RWPE1 (cell line): ENCODE measurements at regions not wholly inside any gene's neighbourhood (a gene's known extent, or its start where the extent isn't known, plus 50 kb on each side); places are given as distances from the start of the nearest gene placed in this dataset.

Source experiments
- CTCF ChIA-PET: fragments of 350-600 bp; sonication (Branson Sonifier 250); formaldehyde crosslinking; extraction: SDS; loops from one replicate; lab custom pipeline; 2021; lab: Yijun Ruan, JAX
- POLR2A ChIA-PET: fragments of 400-600 bp; formaldehyde crosslinking; extraction: SDS; loops from one replicate; lab custom pipeline; 2020; ENCODE audit warnings: antibody characterized with exemption; ENCODE audit not compliant: low non-redundant PET; lab: Yijun Ruan, JAX
- DNase-seq: peaks from one replicate; pipeline ENCODE4 v3.0.0; 2012; ENCODE audit warnings: low spot score
- H3K27ac ChIP-seq: fragments of 450-650 bp; 2 replicates; pipeline ENCODE4 v1.5.1; 2017
- TF ChIP-seq, protein P1 (sequence below): fragments of 450-650 bp; conservative IDR thresholded peaks from 2 replicates; pipeline ENCODE4 v1.5.1; 2017; ENCODE audit warnings: low read depth, mild to moderate bottlenecking

DNA sequence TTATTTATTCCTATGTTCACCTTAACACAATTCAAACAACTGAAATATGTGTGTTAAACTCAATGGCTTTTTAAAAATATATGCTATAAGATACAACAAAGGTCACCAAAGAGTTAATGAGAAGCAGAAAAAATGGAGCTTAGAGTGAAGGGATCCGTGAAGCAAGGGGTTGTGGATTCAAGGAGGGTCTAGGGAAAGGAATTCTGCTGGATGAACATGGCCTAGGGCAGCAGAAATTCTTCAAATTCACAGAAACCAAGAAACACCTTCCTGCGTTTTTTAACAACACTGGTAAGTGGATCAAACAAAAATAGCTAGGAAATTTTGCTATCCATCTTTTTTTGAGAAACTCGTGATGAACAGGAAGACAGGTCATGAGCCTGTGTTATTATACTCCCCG, 59.3 kb upstream of the PLSCR5 start:
- H3K27ac ChIP-seq, result no peak overlapping the region
- ChIA-PET POLR2A (no interaction called here), CTCF (interaction anchor here (0.6 kb wide), 2 partner anchors 15 to 599 kb away, joined by 3 read pairs; no protein-coding TSS in a partner anchor)
- TF ChIP-seq, protein P1, sequence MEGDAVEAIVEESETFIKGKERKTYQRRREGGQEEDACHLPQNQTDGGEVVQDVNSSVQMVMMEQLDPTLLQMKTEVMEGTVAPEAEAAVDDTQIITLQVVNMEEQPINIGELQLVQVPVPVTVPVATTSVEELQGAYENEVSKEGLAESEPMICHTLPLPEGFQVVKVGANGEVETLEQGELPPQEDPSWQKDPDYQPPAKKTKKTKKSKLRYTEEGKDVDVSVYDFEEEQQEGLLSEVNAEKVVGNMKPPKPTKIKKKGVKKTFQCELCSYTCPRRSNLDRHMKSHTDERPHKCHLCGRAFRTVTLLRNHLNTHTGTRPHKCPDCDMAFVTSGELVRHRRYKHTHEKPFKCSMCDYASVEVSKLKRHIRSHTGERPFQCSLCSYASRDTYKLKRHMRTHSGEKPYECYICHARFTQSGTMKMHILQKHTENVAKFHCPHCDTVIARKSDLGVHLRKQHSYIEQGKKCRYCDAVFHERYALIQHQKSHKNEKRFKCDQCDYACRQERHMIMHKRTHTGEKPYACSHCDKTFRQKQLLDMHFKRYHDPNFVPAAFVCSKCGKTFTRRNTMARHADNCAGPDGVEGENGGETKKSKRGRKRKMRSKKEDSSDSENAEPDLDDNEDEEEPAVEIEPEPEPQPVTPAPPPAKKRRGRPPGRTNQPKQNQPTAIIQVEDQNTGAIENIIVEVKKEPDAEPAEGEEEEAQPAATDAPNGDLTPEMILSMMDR, result no peak
- DNase-seq, result no peak

DNA sequence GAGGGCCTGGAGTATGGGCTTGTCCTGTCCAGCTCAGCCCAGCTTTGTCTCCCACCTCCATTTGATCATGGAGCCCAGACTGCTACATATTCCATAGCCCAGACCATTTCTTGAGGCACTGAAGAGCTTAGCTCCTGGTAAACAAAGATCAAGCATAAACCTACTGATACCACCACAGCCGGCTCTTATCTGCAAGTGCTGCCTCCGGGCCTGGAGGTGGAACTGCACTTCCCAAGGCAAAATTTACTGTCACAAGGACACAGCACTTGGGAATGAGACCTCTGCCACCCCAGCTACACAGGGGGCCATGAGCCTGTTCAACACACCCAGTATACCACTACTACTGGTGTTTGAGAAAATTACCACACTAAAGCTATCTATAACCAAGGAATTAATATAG, 53.7 kb upstream of the PLSCR5 start:
- TF ChIP-seq, protein P1, result no peak
- no peak overlapping the region for H3K27ac ChIP-seq
- ChIA-PET POLR2A (no interaction called here), CTCF (interaction anchor here (0.6 to 0.7 kb wide), 2 partner anchors 142 to 333 kb away, joined by 3 read pairs; no protein-coding TSS in a partner anchor)
- DNase-seq, result no peak

DNA sequence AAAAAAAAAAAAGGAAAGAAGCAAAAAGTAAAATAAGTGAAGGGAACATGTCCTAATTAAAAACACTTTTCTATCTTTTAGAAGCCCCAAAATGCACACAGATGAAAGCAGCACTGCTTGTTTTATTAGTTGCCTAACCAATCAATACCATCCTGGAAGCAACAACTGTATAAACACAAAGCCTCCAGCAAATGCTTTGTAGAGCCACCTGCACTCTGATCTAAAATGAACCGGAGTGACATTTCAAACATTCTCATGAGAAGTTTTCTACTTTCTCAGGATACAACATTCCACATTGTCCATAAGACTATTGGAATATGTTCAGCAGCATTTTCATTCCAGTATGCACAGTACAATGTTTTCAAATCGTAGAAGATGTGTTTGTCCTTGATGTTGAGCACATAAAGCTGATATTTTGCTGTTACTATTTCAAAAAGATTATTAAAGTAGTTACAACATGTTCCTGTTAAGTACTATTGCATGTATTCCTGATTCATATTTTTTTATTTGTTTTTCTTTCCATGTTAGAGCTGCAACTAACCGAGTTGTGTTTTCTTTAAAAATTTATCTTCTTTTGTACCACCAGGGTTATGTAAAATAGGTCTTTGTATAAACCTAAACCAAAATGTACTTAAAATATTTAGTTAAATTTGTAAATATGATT, 50.3 kb upstream of the PLSCR5 start:
- no peak for DNase-seq
- CTCF ChIA-PET, result no interaction called here
- TF ChIP-seq, protein P1, result no peak
- no peak overlapping the region for H3K27ac ChIP-seq
- POLR2A ChIA-PET, result no interaction called here
